GM12878 (cell line): ENCODE measurements at regions not wholly inside any gene's neighbourhood (a gene's known extent, or its start where the extent isn't known, plus 50 kb on each side); places are given as distances from the start of the nearest gene placed in this dataset.

ENCODE experiments used
- BHLHE40 ChIP-seq, 2 experiments: fragments of 450-650 bp in 1 of 2; IDR thresholded peaks; 2 replicates each; pipeline ENCODE4 v1.6.1; 2011 to 2017; ENCODE audit warnings: low read depth in 2 of 2, borderline replicate concordance in 1 of 2, improper control_type of control experiment in 1 of 2, low read length in 1 of 2, mild to moderate bottlenecking in 1 of 2
- CHD1 ChIP-seq: IDR thresholded peaks from 2 replicates; pipeline ENCODE4 v1.6.1; 2012; ENCODE audit warnings: low read depth, low read length, improper control_type of control experiment
- EED ChIP-seq: sonication (generic); IDR thresholded peaks from 2 replicates; pipeline ENCODE4 v1.6.1; 2016; ENCODE audit warnings: antibody characterized with exemption, low read depth
- JUNB ChIP-seq: IDR thresholded peaks from 2 replicates; pipeline ENCODE4 v1.6.1; 2016; ENCODE audit warnings: antibody characterized with exemption, mild to moderate bottlenecking
- KLF5 ChIP-seq: fragments of 450-650 bp; IDR thresholded peaks from 2 replicates; pipeline ENCODE4 v1.6.1; 2014; ENCODE audit warnings: mild to moderate bottlenecking; ENCODE audit not compliant: partially characterized antibody
- LARP7 ChIP-seq: fragments of 450-650 bp; IDR thresholded peaks from 2 replicates; pipeline ENCODE4 v1.6.1; 2017; ENCODE audit warnings: mild to moderate bottlenecking
- MEF2A ChIP-seq: IDR thresholded peaks from 2 replicates; pipeline ENCODE4 v1.6.1; 2011; ENCODE audit warnings: low read depth, mild to moderate bottlenecking, low read length, moderate library complexity; ENCODE audit not compliant: insufficient read depth
- NFYB ChIP-seq: IDR thresholded peaks from 2 replicates; pipeline ENCODE4 v1.6.1; 2011; ENCODE audit warnings: low read depth, mild to moderate bottlenecking, low read length, improper control_type of control experiment, moderate library complexity; ENCODE audit not compliant: insufficient read depth
- RAD51 ChIP-seq: fragments of 450-650 bp; IDR thresholded peaks from 2 replicates; pipeline ENCODE4 v1.6.1; 2016; ENCODE audit warnings: moderate library complexity, mild to moderate bottlenecking, inconsistent platforms
- SMAD1 ChIP-seq: fragments of 450-650 bp; IDR thresholded peaks from 2 replicates; pipeline ENCODE4 v1.6.1; 2018; ENCODE audit warnings: mild to moderate bottlenecking, low read depth; ENCODE audit not compliant: partially characterized antibody
- WRNIP1 ChIP-seq: IDR thresholded peaks from 2 replicates; pipeline ENCODE4 v1.6.1; 2011; ENCODE audit warnings: low read depth, low read length, improper control_type of control experiment, borderline replicate concordance
- TF ChIP-seq, protein P1 (sequence below): IDR thresholded peaks from 2 replicates; pipeline ENCODE4 v1.6.1; 2011; ENCODE audit warnings: low read depth, mild to moderate bottlenecking, low read length, moderate library complexity, borderline replicate concordance; ENCODE audit errors: extremely low read depth
- TF ChIP-seq, protein P2 (sequence below): IDR thresholded peaks from 2 replicates; pipeline ENCODE4 v1.6.1; 2012; ENCODE audit warnings: low read length, inconsistent platforms
- TF ChIP-seq, protein P3 (sequence below): fragments of 450-650 bp; IDR thresholded peaks from 2 replicates; pipeline ENCODE4 v1.6.1; 2016; ENCODE audit warnings: mild to moderate bottlenecking, moderate library complexity, borderline replicate concordance
- TF ChIP-seq, protein P4 (sequence below): fragments of 150-350 bp; IDR thresholded peaks from 2 replicates; pipeline ENCODE4 v1.6.1; 2016; ENCODE audit warnings: low read depth, low read length
- TF ChIP-seq, protein P5 (sequence below): fragments of 450-650 bp; conservative IDR thresholded peaks from 2 replicates; pipeline ENCODE4 v1.6.1; 2017; ENCODE audit warnings: mild to moderate bottlenecking, moderate library complexity

DNA sequence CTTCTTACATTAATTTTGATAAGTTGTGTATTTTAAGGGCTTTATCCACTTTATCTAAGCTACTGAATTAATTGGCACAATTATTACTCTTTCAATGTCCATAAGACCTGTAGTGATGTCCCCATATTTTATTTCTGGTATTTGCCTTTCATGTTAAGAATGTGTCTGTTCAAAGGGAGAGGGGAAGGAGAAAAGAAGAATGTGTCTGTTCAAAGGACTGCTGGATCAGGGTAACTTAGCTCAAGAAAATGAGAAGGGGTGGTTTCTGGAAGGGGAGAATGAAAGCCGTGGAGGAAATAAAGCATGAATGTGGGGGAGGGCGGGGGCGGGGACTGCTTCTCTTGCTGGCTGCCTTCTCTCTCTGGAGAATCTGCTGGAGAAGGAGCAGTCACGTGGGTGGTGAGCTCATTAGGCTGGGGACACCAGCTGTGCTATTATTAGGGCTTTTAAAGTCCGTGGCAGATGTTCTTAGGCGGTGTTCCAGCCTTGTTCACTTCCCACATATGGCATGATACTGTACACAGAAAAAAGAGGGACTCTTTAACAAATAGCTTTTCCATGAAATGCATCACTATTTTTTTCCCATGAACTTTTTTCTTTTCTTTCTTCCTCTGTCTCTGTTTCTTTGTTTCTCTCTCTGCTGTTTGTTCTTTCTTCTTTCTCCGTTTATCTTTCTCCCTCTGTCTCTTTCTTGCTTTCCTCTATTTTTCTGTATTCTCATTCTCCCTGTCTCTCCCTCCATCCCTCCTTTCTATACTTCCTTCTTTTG, 63.7 kb upstream of the ULK4 start (continued):
- TF ChIP-seq, protein P1, sequence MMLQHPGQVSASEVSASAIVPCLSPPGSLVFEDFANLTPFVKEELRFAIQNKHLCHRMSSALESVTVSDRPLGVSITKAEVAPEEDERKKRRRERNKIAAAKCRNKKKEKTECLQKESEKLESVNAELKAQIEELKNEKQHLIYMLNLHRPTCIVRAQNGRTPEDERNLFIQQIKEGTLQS: no peak
- TF ChIP-seq SMAD1 (no peak), NFYB (no peak), BHLHE40 (IDR thresholded peaks at IDR 0.05; ENCODE audit: borderline replicate concordance in 1 of 2, low read depth in 2 of 2, low read length in 1 of 2) (peak; percentile 40 to 63; a peak in 2 of 4 replicates), RAD51 (peak; percentile 91), EED (peak; percentile 76), KLF5 (no peak), MEF2A (peak; percentile 75), CHD1 (no peak), LARP7 (no peak), JUNB (peak; percentile 28; the same call in 1 of the 2 replicates), WRNIP1 (no peak)
- TF ChIP-seq, protein P2, sequence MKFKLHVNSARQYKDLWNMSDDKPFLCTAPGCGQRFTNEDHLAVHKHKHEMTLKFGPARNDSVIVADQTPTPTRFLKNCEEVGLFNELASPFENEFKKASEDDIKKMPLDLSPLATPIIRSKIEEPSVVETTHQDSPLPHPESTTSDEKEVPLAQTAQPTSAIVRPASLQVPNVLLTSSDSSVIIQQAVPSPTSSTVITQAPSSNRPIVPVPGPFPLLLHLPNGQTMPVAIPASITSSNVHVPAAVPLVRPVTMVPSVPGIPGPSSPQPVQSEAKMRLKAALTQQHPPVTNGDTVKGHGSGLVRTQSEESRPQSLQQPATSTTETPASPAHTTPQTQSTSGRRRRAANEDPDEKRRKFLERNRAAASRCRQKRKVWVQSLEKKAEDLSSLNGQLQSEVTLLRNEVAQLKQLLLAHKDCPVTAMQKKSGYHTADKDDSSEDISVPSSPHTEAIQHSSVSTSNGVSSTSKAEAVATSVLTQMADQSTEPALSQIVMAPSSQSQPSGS: peak; percentile 62; the same call in 1 of the 2 replicates
- TF ChIP-seq, protein P3, sequence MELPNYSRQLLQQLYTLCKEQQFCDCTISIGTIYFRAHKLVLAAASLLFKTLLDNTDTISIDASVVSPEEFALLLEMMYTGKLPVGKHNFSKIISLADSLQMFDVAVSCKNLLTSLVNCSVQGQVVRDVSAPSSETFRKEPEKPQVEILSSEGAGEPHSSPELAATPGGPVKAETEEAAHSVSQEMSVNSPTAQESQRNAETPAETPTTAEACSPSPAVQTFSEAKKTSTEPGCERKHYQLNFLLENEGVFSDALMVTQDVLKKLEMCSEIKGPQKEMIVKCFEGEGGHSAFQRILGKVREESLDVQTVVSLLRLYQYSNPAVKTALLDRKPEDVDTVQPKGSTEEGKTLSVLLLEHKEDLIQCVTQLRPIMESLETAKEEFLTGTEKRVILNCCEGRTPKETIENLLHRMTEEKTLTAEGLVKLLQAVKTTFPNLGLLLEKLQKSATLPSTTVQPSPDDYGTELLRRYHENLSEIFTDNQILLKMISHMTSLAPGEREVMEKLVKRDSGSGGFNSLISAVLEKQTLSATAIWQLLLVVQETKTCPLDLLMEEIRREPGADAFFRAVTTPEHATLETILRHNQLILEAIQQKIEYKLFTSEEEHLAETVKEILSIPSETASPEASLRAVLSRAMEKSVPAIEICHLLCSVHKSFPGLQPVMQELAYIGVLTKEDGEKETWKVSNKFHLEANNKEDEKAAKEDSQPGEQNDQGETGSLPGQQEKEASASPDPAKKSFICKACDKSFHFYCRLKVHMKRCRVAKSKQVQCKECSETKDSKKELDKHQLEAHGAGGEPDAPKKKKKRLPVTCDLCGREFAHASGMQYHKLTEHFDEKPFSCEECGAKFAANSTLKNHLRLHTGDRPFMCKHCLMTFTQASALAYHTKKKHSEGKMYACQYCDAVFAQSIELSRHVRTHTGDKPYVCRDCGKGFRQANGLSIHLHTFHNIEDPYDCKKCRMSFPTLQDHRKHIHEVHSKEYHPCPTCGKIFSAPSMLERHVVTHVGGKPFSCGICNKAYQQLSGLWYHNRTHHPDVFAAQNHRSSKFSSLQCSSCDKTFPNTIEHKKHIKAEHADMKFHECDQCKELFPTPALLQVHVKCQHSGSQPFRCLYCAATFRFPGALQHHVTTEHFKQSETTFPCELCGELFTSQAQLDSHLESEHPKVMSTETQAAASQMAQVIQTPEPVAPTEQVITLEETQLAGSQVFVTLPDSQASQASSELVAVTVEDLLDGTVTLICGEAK: no peak
- TF ChIP-seq, protein P4, sequence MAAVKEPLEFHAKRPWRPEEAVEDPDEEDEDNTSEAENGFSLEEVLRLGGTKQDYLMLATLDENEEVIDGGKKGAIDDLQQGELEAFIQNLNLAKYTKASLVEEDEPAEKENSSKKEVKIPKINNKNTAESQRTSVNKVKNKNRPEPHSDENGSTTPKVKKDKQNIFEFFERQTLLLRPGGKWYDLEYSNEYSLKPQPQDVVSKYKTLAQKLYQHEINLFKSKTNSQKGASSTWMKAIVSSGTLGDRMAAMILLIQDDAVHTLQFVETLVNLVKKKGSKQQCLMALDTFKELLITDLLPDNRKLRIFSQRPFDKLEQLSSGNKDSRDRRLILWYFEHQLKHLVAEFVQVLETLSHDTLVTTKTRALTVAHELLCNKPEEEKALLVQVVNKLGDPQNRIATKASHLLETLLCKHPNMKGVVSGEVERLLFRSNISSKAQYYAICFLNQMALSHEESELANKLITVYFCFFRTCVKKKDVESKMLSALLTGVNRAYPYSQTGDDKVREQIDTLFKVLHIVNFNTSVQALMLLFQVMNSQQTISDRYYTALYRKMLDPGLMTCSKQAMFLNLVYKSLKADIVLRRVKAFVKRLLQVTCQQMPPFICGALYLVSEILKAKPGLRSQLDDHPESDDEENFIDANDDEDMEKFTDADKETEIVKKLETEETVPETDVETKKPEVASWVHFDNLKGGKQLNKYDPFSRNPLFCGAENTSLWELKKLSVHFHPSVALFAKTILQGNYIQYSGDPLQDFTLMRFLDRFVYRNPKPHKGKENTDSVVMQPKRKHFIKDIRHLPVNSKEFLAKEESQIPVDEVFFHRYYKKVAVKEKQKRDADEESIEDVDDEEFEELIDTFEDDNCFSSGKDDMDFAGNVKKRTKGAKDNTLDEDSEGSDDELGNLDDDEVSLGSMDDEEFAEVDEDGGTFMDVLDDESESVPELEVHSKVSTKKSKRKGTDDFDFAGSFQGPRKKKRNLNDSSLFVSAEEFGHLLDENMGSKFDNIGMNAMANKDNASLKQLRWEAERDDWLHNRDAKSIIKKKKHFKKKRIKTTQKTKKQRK: no peak
- TF ChIP-seq, protein P5, sequence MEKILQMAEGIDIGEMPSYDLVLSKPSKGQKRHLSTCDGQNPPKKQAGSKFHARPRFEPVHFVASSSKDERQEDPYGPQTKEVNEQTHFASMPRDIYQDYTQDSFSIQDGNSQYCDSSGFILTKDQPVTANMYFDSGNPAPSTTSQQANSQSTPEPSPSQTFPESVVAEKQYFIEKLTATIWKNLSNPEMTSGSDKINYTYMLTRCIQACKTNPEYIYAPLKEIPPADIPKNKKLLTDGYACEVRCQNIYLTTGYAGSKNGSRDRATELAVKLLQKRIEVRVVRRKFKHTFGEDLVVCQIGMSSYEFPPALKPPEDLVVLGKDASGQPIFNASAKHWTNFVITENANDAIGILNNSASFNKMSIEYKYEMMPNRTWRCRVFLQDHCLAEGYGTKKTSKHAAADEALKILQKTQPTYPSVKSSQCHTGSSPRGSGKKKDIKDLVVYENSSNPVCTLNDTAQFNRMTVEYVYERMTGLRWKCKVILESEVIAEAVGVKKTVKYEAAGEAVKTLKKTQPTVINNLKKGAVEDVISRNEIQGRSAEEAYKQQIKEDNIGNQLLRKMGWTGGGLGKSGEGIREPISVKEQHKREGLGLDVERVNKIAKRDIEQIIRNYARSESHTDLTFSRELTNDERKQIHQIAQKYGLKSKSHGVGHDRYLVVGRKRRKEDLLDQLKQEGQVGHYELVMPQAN: no peak
